SK-N-SH (cell line): ENCODE measurements at regions not wholly inside any gene's neighbourhood (a gene's known extent, or its start where the extent isn't known, plus 50 kb on each side); places are given as distances from the start of the nearest gene placed in this dataset.

Experiments used
- CTCF ChIA-PET: fragments of 300-600, 350-600 bp; formaldehyde crosslinking; extraction: SDS; loops from one replicate; lab custom pipeline; 2021; lab: Yijun Ruan, JAX
- POLR2A ChIA-PET: fragments of 350-600 bp; sonication (Branson Sonifier 250); formaldehyde crosslinking; extraction: SDS; loops from one replicate; lab custom pipeline; 2020; ENCODE audit warnings: antibody characterized with exemption, inconsistent platforms; lab: Yijun Ruan, JAX
- DNase-seq: peaks from one replicate; pipeline ENCODE4 v3.0.0; 2012
- H2AFZ ChIP-seq: fragments of 200-600 bp; sonication (generic); 2 replicates; pipeline ENCODE4 v1.8.1; 2016; ENCODE audit warnings: antibody characterized with exemption, mild to moderate bottlenecking, low read depth
- H3F3A ChIP-seq: fragments of 200-600 bp; sonication (generic); replicated peaks from 2 replicates; pipeline ENCODE3; 2016; ENCODE audit warnings: antibody characterized with exemption, mild to moderate bottlenecking; ENCODE audit not compliant: insufficient read depth
- H3K27ac ChIP-seq, 2 experiments: fragments of 200-500 bp in 1 of 2; fragments of 200-600 bp in 1 of 2; sonication (Bioruptor generic) in 1 of 2; sonication (generic), shearing (Covaris generic) in 1 of 2; 2 replicates each; pipeline versions ENCODE4 v1.5.1 to v1.6.1; 2014 to 2016; ENCODE audit warnings: low read depth in 2 of 2, inconsistent platforms in 1 of 2, low read length in 1 of 2, mild to moderate bottlenecking in 1 of 2, mixed read lengths in 1 of 2
- H3K27me3 ChIP-seq: fragments of 200-600 bp; sonication (generic), shearing (Covaris generic); 2 replicates; pipeline ENCODE4 v1.6.1; 2016; ENCODE audit warnings: mixed run types; ENCODE audit not compliant: insufficient read depth
- H3K36me3 ChIP-seq, 2 experiments: fragments of 200-500 bp in 1 of 2; fragments of 200-600 bp in 1 of 2; sonication (Bioruptor generic) in 1 of 2; sonication (generic) in 1 of 2; replicated peaks in 1 of 2; 2 replicates each; pipeline versions ENCODE3 to v1.5.1; 2014 to 2016; ENCODE audit warnings: low read length in 1 of 2, mild to moderate bottlenecking in 1 of 2; ENCODE audit not compliant: insufficient read depth in 2 of 2, control insufficient read depth in 1 of 2
- H3K4me1 ChIP-seq, 2 experiments: fragments of 200-500 bp in 1 of 2; fragments of 200-600 bp in 1 of 2; sonication (Bioruptor generic) in 1 of 2; sonication (generic), shearing (Covaris generic) in 1 of 2; 2 replicates each; pipeline versions ENCODE4 v1.5.1 to v1.6.1; 2014 to 2016; ENCODE audit warnings: low read depth in 1 of 2, low read length in 1 of 2, mixed run types in 1 of 2; ENCODE audit not compliant: insufficient read depth in 2 of 2, control insufficient read depth in 1 of 2
- H3K4me2 ChIP-seq: fragments of 200-600 bp; sonication (generic), shearing (Covaris generic); 2 replicates; pipeline ENCODE4 v1.6.1; 2017; ENCODE audit warnings: mixed run types
- H3K4me3 ChIP-seq, 2 experiments: fragments of 200-500 bp in 1 of 2; fragments of 200-600 bp in 1 of 2; sonication (Bioruptor generic) in 1 of 2; sonication (generic), shearing (Covaris generic) in 1 of 2; 2 replicates each; pipeline versions ENCODE4 v1.5.1 to v1.8.1; 2014 to 2016; ENCODE audit warnings: low read depth in 2 of 2, inconsistent platforms in 1 of 2, low read length in 1 of 2, mild to moderate bottlenecking in 1 of 2, mixed read lengths in 1 of 2, moderate library complexity in 1 of 2
- H3K79me2 ChIP-seq: fragments of 200-600 bp; sonication (generic); 2 replicates; pipeline ENCODE4 v1.8.1; 2017; ENCODE audit warnings: mild to moderate bottlenecking; ENCODE audit not compliant: insufficient read depth
- H3K9ac ChIP-seq: fragments of 200-600 bp; sonication (generic); 2 replicates; pipeline ENCODE4 v1.6.1; 2017; ENCODE audit warnings: mixed run types
- H3K9me2 ChIP-seq: fragments of 200-600 bp; sonication (generic); 2 replicates; pipeline ENCODE4 v1.6.1; 2017; ENCODE audit warnings: mixed run types
- H3K9me3 ChIP-seq: fragments of 200-600 bp; sonication (generic); 2 replicates; pipeline ENCODE4 v1.6.1; 2017; ENCODE audit warnings: mixed run types, mild to moderate bottlenecking, moderate library complexity
- H4K20me1 ChIP-seq: fragments of 200-600 bp; sonication (generic); 2 replicates; pipeline ENCODE4 v1.6.1; 2017; ENCODE audit warnings: mild to moderate bottlenecking, mixed run types; ENCODE audit not compliant: insufficient read depth
- EZH2phosphoT487 ChIP-seq: fragments of 200-600 bp; sonication (generic); IDR thresholded peaks from 2 replicates; pipeline ENCODE4 v1.6.1; 2017; ENCODE audit warnings: low read depth, mixed run types, mild to moderate bottlenecking, antibody characterized with exemption, moderate library complexity, borderline replicate concordance
- FOSL2 ChIP-seq: IDR thresholded peaks from 2 replicates; pipeline ENCODE4 v1.4.0; 2012; ENCODE audit warnings: low read depth, mild to moderate bottlenecking, moderate library complexity, borderline replicate concordance
- FOXM1 ChIP-seq: IDR thresholded peaks from 2 replicates; pipeline ENCODE4 v1.4.0; 2012; ENCODE audit warnings: low read depth, mild to moderate bottlenecking
- GABPA ChIP-seq: IDR thresholded peaks from 2 replicates; pipeline ENCODE4 v1.4.0; 2012; ENCODE audit warnings: low read depth, mild to moderate bottlenecking
- GATA2 ChIP-seq: sonication (generic); formaldehyde crosslinking; IDR thresholded peaks from 2 replicates; pipeline ENCODE4 v1.5.0; 2020; ENCODE audit warnings: mild to moderate bottlenecking, missing genetic modification reagents
- JUND ChIP-seq: IDR thresholded peaks from 2 replicates; pipeline ENCODE4 v1.4.0; 2012
- MEF2A ChIP-seq: IDR thresholded peaks from 2 replicates; pipeline ENCODE4 v1.4.0; 2012; ENCODE audit warnings: low read depth, borderline replicate concordance
- NFIC ChIP-seq: IDR thresholded peaks from 2 replicates; pipeline ENCODE4 v1.4.0; 2012; ENCODE audit warnings: borderline replicate concordance
- POLR2AphosphoS5 ChIP-seq: IDR thresholded peaks from 2 replicates; pipeline ENCODE4 v1.6.1; 2012; ENCODE audit warnings: low read depth, low read length
- RAD21 ChIP-seq: IDR thresholded peaks from 2 replicates; pipeline ENCODE4 v1.6.1; 2012; ENCODE audit warnings: mild to moderate bottlenecking, low read length
- RCOR1 ChIP-seq: fragments of 150-350 bp; IDR thresholded peaks from 2 replicates; pipeline ENCODE4 v1.6.1; 2017; ENCODE audit warnings: antibody characterized with exemption, low read length
- SIN3A ChIP-seq: IDR thresholded peaks from 2 replicates; pipeline ENCODE4 v1.6.1; 2012; ENCODE audit warnings: low read depth, mild to moderate bottlenecking, low read length, moderate library complexity, borderline replicate concordance
- SMC3 ChIP-seq: IDR thresholded peaks from 2 replicates; pipeline ENCODE4 v1.6.1; 2012; ENCODE audit warnings: low read depth, low read length, improper control_type of control experiment
- TAF1 ChIP-seq: IDR thresholded peaks from 2 replicates; pipeline ENCODE4 v1.6.1; 2012; ENCODE audit warnings: low read depth, mild to moderate bottlenecking, low read length, moderate library complexity, borderline replicate concordance
- TEAD4 ChIP-seq: IDR thresholded peaks from 2 replicates; pipeline ENCODE4 v1.4.0; 2012; ENCODE audit warnings: mild to moderate bottlenecking, borderline replicate concordance; ENCODE audit not compliant: insufficient read depth
- YY1 ChIP-seq: IDR thresholded peaks from 2 replicates; pipeline ENCODE4 v1.4.0; 2012; ENCODE audit warnings: low read depth, mild to moderate bottlenecking
- WGBS: methylation state at CpG from one replicate; pipeline ENCODE4 v1.1.6; 2017; ENCODE audit warnings: low lambda C conversion rate; 5-methylcytosine and 5-hydroxymethylcytosine counted together
- TF ChIP-seq, protein P1 (sequence below): fragments of 150-350 bp; IDR thresholded peaks from 2 replicates; pipeline ENCODE4 v1.6.1; 2016; ENCODE audit warnings: mild to moderate bottlenecking, low read depth, low read length
- TF ChIP-seq, protein P2 (sequence below): IDR thresholded peaks from 2 replicates; pipeline ENCODE4 v1.4.0; 2012; ENCODE audit warnings: low read depth, borderline replicate concordance
- TF ChIP-seq, protein P3 (sequence below): IDR thresholded peaks from 2 replicates; pipeline ENCODE4 v1.4.0; 2012; ENCODE audit warnings: low read depth, borderline replicate concordance
- TF ChIP-seq, protein P4 (sequence below): IDR thresholded peaks from 2 replicates; pipeline ENCODE4 v1.4.0; 2012; ENCODE audit warnings: low read depth

DNA sequence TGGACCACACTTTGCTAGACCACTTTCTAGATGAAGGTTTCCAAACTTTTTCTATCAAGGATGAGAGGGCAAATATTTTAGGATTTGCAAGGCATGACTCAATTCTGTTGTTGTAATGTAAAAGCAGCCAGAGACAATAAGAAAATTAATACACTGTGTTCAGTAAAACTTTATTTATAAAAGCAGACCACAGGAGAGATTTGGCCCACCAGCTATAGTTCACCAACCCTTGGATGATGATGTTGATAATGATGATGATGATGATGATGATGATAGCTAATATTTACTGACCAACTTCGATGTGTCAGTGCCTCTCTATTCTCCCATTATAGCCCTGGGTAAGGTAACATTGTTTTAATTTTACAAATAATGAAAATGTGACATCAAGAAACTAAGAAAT is 156.5 kb downstream of the BTG1 start:
- 76% methylated on average over 1 of the region's 1 CpG for WGBS
- POLR2A ChIA-PET = no interaction called here
- no peak overlapping the region for H3K27ac ChIP-seq

More for the DNA sequence above, 156.5 kb downstream of the BTG1 start:
- Histone ChIP-seq H3K27me3 (no peaks in the 10 kb centered on the region), H2AFZ (no peak overlapping the region), H3K9me2 (no peaks in the 10 kb centered on the region), H3K4me3 (no peak overlapping the region), H3K9me3 (no peaks in the 10 kb centered on the region), H3K4me2 (no peak overlapping the region), H3K36me3 (no peaks in the 10 kb centered on the region), H3K79me2 (no peaks in the 10 kb centered on the region), H3K4me1 (peaks cover 17 to 35% of the 10 kb centered on the region in 2 experiments), H3F3A (peaks cover 9% of the 10 kb centered on the region), H3K9ac (no peak overlapping the region), H4K20me1 (no peaks in the 10 kb centered on the region)
- DNase-seq = no peak
- CTCF ChIA-PET = no interaction called here
- TF ChIP-seq EZH2phosphoT487 (no peak), SIN3A (no peak), POLR2AphosphoS5 (no peak), TEAD4 (no peak), FOXM1 (no peak), FOSL2 (no peak), TAF1 (no peak), YY1 (no peak), JUND (no peak), MEF2A (no peak), SMC3 (no peak), RAD21 (no peak), GATA2 (no peak), GABPA (no peak), NFIC (no peak), RCOR1 (no peak)
- TF ChIP-seq, protein P1, sequence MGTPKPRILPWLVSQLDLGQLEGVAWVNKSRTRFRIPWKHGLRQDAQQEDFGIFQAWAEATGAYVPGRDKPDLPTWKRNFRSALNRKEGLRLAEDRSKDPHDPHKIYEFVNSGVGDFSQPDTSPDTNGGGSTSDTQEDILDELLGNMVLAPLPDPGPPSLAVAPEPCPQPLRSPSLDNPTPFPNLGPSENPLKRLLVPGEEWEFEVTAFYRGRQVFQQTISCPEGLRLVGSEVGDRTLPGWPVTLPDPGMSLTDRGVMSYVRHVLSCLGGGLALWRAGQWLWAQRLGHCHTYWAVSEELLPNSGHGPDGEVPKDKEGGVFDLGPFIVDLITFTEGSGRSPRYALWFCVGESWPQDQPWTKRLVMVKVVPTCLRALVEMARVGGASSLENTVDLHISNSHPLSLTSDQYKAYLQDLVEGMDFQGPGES = no peak
- TF ChIP-seq, protein P2, sequence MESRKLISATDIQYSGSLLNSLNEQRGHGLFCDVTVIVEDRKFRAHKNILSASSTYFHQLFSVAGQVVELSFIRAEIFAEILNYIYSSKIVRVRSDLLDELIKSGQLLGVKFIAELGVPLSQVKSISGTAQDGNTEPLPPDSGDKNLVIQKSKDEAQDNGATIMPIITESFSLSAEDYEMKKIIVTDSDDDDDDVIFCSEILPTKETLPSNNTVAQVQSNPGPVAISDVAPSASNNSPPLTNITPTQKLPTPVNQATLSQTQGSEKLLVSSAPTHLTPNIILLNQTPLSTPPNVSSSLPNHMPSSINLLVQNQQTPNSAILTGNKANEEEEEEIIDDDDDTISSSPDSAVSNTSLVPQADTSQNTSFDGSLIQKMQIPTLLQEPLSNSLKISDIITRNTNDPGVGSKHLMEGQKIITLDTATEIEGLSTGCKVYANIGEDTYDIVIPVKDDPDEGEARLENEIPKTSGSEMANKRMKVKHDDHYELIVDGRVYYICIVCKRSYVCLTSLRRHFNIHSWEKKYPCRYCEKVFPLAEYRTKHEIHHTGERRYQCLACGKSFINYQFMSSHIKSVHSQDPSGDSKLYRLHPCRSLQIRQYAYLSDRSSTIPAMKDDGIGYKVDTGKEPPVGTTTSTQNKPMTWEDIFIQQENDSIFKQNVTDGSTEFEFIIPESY = no peak
- TF ChIP-seq, protein P3, sequence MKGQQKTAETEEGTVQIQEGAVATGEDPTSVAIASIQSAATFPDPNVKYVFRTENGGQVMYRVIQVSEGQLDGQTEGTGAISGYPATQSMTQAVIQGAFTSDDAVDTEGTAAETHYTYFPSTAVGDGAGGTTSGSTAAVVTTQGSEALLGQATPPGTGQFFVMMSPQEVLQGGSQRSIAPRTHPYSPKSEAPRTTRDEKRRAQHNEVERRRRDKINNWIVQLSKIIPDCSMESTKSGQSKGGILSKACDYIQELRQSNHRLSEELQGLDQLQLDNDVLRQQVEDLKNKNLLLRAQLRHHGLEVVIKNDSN = no peak
- TF ChIP-seq, protein P4, sequence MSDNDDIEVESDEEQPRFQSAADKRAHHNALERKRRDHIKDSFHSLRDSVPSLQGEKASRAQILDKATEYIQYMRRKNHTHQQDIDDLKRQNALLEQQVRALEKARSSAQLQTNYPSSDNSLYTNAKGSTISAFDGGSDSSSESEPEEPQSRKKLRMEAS = no peak
- TF ChIP-seq, all 33 proteins: peak for 0
